Vagina (tissue), 2 donors: ENCODE measurements at regions not wholly inside any gene's neighbourhood (a gene's known extent, or its start where the extent isn't known, plus 50 kb on each side); places are given as distances from the start of the nearest gene placed in this dataset.

Experiments used
- DNase-seq, 2 donors: peaks; one replicate each; pipeline ENCODE4 v3.0.0-alpha.2; 2017; ENCODE audit errors: extremely low spot score in 2 of 2
- H3K27ac ChIP-seq: fragments of 200-600 bp; sonication (generic); one replicate; pipeline ENCODE4 v1.5.1; 2019
- H3K27me3 ChIP-seq: fragments of 200-600 bp; sonication (generic); one replicate; pipeline ENCODE4 v1.5.1; 2019
- H3K36me3 ChIP-seq, 2 donors: fragments of 200-600 bp; sonication (generic); one replicate each; pipeline ENCODE4 v1.5.1; 2017 to 2019
- H3K4me1 ChIP-seq: fragments of 200-600 bp; sonication (generic); one replicate; pipeline ENCODE4 v1.5.1; 2019
- H3K4me3 ChIP-seq, 2 donors: fragments of 200-600 bp; sonication (generic); 1 replicate in 1 of 2; 2 replicates in 1 of 2; pipeline ENCODE4 v1.5.1; 2016 to 2019
- H3K9me3 ChIP-seq: fragments of 200-600 bp; sonication (generic); one replicate; pipeline ENCODE4 v1.5.1; 2019
- POLR2A ChIP-seq, 2 donors: fragments of 450-650 bp; IDR thresholded peaks; one replicate each; pipeline ENCODE4 v1.6.1; 2017; ENCODE audit warnings: antibody characterized with exemption in 2 of 2, mild to moderate bottlenecking in 2 of 2, moderate library complexity in 2 of 2
- POLR2AphosphoS5 ChIP-seq, 2 donors: sonication (generic); formaldehyde crosslinking; IDR thresholded peaks; one replicate each; pipeline ENCODE4 v1.9.0; 2017; ENCODE audit warnings: antibody characterized with exemption in 2 of 2, mild to moderate bottlenecking in 2 of 2, low read depth in 1 of 2; ENCODE audit not compliant: insufficient read depth in 1 of 2
- intact Hi-C: fragments of 100-400 bp; cut with DNase I; formaldehyde crosslinking; loops from one replicate; pipeline ENCODE4 v1.15.1; 2023
- TF ChIP-seq, protein P1 (sequence below), 3 experiments: fragments of 450-650 bp in 2 of 3; fragments of 200-600 bp in 1 of 3; sonication (generic) in 1 of 3; IDR thresholded peaks; one replicate each; pipeline ENCODE4 v1.5.1; 2017 to 2019; ENCODE audit warnings: antibody characterized with exemption in 3 of 3, mild to moderate bottlenecking in 2 of 3, moderate library complexity in 2 of 3

DNA sequence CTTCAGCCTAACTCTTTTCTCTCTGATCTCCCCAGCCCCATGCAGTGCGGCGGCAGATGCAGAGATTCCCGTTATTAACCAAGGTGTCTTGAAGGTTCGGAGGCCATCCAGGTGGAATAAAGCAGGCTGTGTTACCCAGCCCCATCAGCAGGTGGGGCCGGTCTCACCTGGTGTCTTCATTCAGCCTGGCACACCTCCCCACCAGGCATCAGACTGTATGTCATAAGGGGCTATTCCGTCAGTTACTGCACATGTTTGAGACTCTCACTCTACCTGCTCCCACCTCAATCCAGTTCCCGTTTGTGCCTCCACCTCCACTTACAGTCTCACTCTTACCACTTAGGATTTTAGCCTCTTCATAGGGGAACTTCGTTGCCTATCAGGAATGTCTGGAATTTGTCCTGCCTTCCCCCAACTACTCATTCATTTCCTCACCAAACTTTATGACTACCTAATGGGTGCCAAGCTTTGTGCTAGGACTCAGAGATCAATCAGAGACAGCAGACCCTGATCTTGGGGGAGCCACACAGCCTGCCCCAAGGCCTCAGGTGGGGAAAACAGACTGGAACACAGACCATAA is 170.2 kb downstream of the PLPP3 start:
- intact Hi-C loops, result no loop called here
- Histone ChIP-seq H3K9me3 (no peaks in the 10 kb centered on the region), H3K27me3 (no peaks in the 10 kb centered on the region), H3K4me1 (peaks cover 10% of the 10 kb centered on the region), H3K4me3 (no peak overlapping the region), H3K36me3 (no peaks in the 10 kb centered on the region), H3K27ac (no peak overlapping the region)
- no peak for DNase-seq
- TF ChIP-seq POLR2A (IDR thresholded peaks at IDR 0.05) (no peak), POLR2AphosphoS5 (IDR thresholded peaks at IDR 0.05; ENCODE audit: insufficient read depth in 1 of 2, low read depth in 1 of 2) (no peak)
- TF ChIP-seq, protein P1, sequence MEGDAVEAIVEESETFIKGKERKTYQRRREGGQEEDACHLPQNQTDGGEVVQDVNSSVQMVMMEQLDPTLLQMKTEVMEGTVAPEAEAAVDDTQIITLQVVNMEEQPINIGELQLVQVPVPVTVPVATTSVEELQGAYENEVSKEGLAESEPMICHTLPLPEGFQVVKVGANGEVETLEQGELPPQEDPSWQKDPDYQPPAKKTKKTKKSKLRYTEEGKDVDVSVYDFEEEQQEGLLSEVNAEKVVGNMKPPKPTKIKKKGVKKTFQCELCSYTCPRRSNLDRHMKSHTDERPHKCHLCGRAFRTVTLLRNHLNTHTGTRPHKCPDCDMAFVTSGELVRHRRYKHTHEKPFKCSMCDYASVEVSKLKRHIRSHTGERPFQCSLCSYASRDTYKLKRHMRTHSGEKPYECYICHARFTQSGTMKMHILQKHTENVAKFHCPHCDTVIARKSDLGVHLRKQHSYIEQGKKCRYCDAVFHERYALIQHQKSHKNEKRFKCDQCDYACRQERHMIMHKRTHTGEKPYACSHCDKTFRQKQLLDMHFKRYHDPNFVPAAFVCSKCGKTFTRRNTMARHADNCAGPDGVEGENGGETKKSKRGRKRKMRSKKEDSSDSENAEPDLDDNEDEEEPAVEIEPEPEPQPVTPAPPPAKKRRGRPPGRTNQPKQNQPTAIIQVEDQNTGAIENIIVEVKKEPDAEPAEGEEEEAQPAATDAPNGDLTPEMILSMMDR (IDR thresholded peaks at IDR 0.05), result peak in 1 of 3 experiments; percentile 6

DNA sequence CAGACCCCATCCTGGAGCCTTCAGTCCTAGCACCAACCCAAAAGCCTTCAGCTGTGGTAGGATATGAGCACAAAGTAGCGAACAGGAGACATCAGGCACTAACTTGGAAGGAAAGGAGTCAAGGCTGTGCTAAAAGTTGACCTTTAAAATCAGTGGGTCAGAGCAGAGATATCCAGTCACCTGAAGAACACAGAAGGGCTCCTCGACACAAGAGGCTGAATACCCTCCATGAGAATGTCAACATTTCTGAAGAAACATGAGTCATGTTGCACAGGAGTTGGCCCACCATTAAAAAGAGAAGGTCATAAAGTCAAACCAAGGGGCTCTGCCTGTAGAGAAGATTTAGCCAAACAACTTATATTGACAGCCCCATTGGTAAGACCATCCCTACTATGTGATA is 172.5 kb downstream of the PLPP3 start:
- intact Hi-C loops, result no loop called here
- TF ChIP-seq, protein P1 (IDR thresholded peaks at IDR 0.05), result no peak
- TF ChIP-seq POLR2A (IDR thresholded peaks at IDR 0.05) (no peak), POLR2AphosphoS5 (IDR thresholded peaks at IDR 0.05; ENCODE audit: insufficient read depth in 1 of 2, low read depth in 1 of 2) (no peak)
- H3K4me3 ChIP-seq, result no peak overlapping the region
- no peak for DNase-seq
- no peaks in the 10 kb centered on the region for H3K27me3 ChIP-seq
- H3K9me3 ChIP-seq, result no peaks in the 10 kb centered on the region
- H3K27ac ChIP-seq, result no peak overlapping the region
- H3K36me3 ChIP-seq, result no peaks in the 10 kb centered on the region
- peaks cover 12% of the 10 kb centered on the region for H3K4me1 ChIP-seq

DNA sequence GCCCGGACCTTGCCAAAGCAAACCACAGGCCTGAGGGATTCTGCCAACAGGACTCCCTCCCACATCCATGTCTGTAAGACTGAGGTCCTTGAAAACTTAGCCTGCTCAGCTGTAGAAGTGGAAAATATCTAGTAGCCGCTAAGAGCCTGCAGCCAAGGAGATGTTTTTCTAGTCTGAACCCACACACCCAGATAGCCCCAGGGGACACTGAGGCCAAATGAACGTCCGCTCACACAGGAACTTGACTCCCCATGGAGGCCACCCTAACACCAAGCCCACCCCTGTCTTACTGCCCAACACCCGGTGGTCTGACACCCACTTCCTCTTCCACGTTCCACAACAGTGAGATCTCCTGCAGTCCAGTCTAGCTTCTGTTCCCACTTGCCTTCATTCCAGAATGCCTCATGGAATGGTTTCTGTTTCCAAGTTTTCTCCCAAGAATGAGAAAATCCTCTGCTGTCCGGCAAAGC is 174.8 kb downstream of the PLPP3 start:
- intact Hi-C loops, result no loop called here
- Histone ChIP-seq H3K27ac (no peak overlapping the region), H3K9me3 (no peaks in the 10 kb centered on the region), H3K36me3 (no peaks in the 10 kb centered on the region), H3K4me3 (no peak overlapping the region), H3K4me1 (peaks cover 12% of the 10 kb centered on the region), H3K27me3 (no peaks in the 10 kb centered on the region)
- no peak for TF ChIP-seq POLR2A (IDR thresholded peaks at IDR 0.05)
- TF ChIP-seq, protein P1 (IDR thresholded peaks at IDR 0.05), result no peak
- no peak for TF ChIP-seq POLR2AphosphoS5 (IDR thresholded peaks at IDR 0.05; ENCODE audit: insufficient read depth in 1 of 2, low read depth in 1 of 2)
- no peak for DNase-seq

DNA sequence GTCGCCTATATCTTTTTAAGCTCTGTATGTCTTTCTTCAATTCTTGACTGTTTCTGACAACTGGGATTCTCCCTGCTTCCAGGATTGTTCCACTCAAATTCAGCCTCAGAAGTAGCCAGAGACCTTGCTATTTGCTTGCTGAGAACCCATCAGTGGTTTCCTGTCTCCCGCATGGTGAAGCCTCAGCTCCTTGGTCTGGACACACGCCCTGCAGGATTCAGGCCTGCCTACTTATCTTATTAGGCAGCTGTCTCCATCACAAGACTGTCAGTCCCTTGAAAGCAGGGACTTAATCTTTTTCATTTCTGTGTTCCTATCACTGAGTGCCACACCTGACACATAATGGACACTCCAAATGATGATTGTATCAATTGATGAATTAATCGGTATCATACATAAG is 175.3 kb downstream of the PLPP3 start:
- Histone ChIP-seq H3K27ac (no peak overlapping the region), H3K4me3 (no peak overlapping the region), H3K27me3 (no peaks in the 10 kb centered on the region), H3K4me1 (peaks cover 12% of the 10 kb centered on the region), H3K36me3 (no peaks in the 10 kb centered on the region), H3K9me3 (no peaks in the 10 kb centered on the region)
- no peak for DNase-seq
- no peak for TF ChIP-seq POLR2A (IDR thresholded peaks at IDR 0.05)
- no peak for TF ChIP-seq POLR2AphosphoS5 (IDR thresholded peaks at IDR 0.05; ENCODE audit: insufficient read depth in 1 of 2, low read depth in 1 of 2)
- TF ChIP-seq, protein P1 (IDR thresholded peaks at IDR 0.05), result no peak
- intact Hi-C loops, result no loop called here

DNA sequence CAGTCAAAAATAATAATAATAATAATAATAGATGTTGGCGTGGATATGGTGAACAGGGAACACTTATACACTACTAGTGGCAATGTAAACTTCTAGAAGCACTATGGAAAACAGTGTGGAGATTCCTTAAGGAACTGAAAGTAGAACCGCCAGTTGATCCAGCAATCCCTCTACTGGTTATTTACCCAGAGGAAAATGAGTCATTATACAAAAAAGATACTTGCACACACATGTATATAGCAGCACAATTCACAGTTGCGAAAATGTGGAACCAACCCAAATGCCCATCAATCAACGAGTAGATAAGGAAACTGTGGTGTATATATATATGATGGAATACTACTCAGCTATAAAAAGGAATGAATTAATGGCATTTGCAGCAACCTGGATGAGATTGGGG is 176.0 kb downstream of the PLPP3 start:
- no peaks in the 10 kb centered on the region for H3K27me3 ChIP-seq
- H3K27ac ChIP-seq, result no peak overlapping the region
- DNase-seq, result no peak
- H3K36me3 ChIP-seq, result no peaks in the 10 kb centered on the region
- intact Hi-C loops, result no loop called here
- H3K9me3 ChIP-seq, result no peaks in the 10 kb centered on the region
- TF ChIP-seq POLR2A (IDR thresholded peaks at IDR 0.05) (no peak), POLR2AphosphoS5 (IDR thresholded peaks at IDR 0.05; ENCODE audit: insufficient read depth in 1 of 2, low read depth in 1 of 2) (peak in 1 of 2 donors; percentile 11)
- H3K4me1 ChIP-seq, result peaks cover 12% of the 10 kb centered on the region
- H3K4me3 ChIP-seq, result no peak overlapping the region
